ENCODE measurements at regions not wholly inside any gene's neighbourhood (a gene's known extent, or its start where the extent isn't known, plus 50 kb on each side); places are given as distances from the start of the nearest gene placed in this dataset.

DNA sequence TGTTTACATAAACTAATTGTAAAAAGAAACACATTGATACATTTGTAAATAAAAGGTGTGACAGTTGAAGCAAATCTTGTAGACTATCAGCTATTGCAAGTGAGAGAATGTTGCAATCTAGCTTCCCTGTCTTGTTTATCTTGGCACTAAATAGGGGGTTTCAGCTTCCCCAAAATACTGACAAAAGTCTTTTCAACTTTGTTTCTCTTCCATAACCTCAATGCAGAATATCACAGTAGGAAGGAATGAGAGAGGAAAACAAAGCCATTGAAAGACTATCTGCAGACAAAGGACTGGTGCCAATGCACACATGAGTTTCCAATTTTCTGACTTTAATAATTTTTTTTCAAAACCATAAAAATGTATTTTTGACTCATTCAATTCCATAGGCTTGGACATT, 886.2 kb upstream of the MGAT4C start:
- Histone ChIP-seq H3K4me3 (ENCODE audit: control insufficient read depth in 2 of 3, extremely low read depth in 1 of 3, insufficient read depth in 2 of 3, low read depth in 1 of 3, low read length in 3 of 3) (no peak overlapping the region), H3K27ac (ENCODE audit: control insufficient read depth, insufficient read depth, low read length) (no peak overlapping the region), H3K79me2 (ENCODE audit: control insufficient read depth, insufficient read depth, low read length) (no peaks in the 10 kb centered on the region), H3K36me3 (ENCODE audit: control insufficient read depth in 2 of 2, extremely low read depth in 1 of 2, insufficient read depth in 2 of 2, low read length in 2 of 2) (no peaks in the 10 kb centered on the region), H3K9ac (ENCODE audit: control insufficient read depth, extremely low read depth, insufficient read depth, low read length) (no peak overlapping the region), H3K9me3 (ENCODE audit: control insufficient read depth, low read depth, low read length) (no peaks in the 10 kb centered on the region), H3K9me1 (ENCODE audit: control insufficient read depth, extremely low read depth, insufficient read depth, low read length) (no peaks in the 10 kb centered on the region), H2AFZ (ENCODE audit: control insufficient read depth, low read length) (no peak overlapping the region), H4K20me1 (ENCODE audit: control insufficient read depth, extremely low read depth, insufficient read depth, low read length) (no peaks in the 10 kb centered on the region), H3K4me2 (ENCODE audit: control insufficient read depth, extremely low read depth, insufficient read depth, low read depth, low read length) (no peak overlapping the region), H3K27me3 (ENCODE audit: control insufficient read depth, extremely low read depth, insufficient read depth, low read length) (no peaks in the 10 kb centered on the region), H3K4me1 (ENCODE audit: control insufficient read depth, extremely low read depth, insufficient read depth, low read length) (no peaks in the 10 kb centered on the region)
- dilution Hi-C loops (cut with MboI; ENCODE audit: extremely low pct_ligation_motif_present, low sequenced_read_pairs): no loop called here
- no peak for DNase-seq (ENCODE audit: low read depth, low spot score)
- TF ChIP-seq, protein P1, sequence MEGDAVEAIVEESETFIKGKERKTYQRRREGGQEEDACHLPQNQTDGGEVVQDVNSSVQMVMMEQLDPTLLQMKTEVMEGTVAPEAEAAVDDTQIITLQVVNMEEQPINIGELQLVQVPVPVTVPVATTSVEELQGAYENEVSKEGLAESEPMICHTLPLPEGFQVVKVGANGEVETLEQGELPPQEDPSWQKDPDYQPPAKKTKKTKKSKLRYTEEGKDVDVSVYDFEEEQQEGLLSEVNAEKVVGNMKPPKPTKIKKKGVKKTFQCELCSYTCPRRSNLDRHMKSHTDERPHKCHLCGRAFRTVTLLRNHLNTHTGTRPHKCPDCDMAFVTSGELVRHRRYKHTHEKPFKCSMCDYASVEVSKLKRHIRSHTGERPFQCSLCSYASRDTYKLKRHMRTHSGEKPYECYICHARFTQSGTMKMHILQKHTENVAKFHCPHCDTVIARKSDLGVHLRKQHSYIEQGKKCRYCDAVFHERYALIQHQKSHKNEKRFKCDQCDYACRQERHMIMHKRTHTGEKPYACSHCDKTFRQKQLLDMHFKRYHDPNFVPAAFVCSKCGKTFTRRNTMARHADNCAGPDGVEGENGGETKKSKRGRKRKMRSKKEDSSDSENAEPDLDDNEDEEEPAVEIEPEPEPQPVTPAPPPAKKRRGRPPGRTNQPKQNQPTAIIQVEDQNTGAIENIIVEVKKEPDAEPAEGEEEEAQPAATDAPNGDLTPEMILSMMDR (optimal IDR thresholded peaks at IDR 0.05 in 1 of 3, IDR thresholded peaks at IDR 0.05 in 1 of 3, conservative IDR thresholded peaks at IDR 0.05 in 1 of 3; ENCODE audit: extremely low read depth in 1 of 3, insufficient read depth in 2 of 3, low read length in 3 of 3): no peak
- no peak for TF ChIP-seq EZH2 (IDR thresholded peaks at IDR 0.05; ENCODE audit: low read length)
- FAIRE-seq: no peak

DNA sequence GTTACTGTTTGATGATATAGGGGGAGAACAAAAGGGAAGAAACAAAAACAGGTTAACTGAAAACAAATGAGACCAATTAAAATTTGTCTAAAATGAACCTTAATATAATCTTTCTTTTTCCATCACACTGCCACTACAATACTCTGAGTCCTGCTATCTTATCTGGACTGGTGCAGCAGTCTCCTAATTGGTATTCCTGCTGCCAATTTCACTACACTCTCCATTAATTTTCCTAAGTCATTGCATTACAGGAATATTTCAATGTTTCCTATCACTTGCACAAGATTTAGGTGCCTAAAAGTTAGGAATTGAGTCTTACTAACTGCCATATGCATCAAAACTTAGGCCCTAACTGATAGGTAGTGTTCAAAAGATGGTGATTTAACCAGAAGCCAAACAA, 884.9 kb upstream of the MGAT4C start:
- Histone ChIP-seq H4K20me1 (ENCODE audit: control insufficient read depth, extremely low read depth, insufficient read depth, low read length) (no peaks in the 10 kb centered on the region), H3K27ac (ENCODE audit: control insufficient read depth, insufficient read depth, low read length) (no peak overlapping the region), H3K4me1 (ENCODE audit: control insufficient read depth, extremely low read depth, insufficient read depth, low read length) (peaks cover 2% of the 10 kb centered on the region), H3K4me3 (ENCODE audit: control insufficient read depth in 2 of 3, extremely low read depth in 1 of 3, insufficient read depth in 2 of 3, low read depth in 1 of 3, low read length in 3 of 3) (no peak overlapping the region), H3K9ac (ENCODE audit: control insufficient read depth, extremely low read depth, insufficient read depth, low read length) (no peak overlapping the region), H3K79me2 (ENCODE audit: control insufficient read depth, insufficient read depth, low read length) (no peaks in the 10 kb centered on the region), H3K36me3 (ENCODE audit: control insufficient read depth in 2 of 2, extremely low read depth in 1 of 2, insufficient read depth in 2 of 2, low read length in 2 of 2) (no peaks in the 10 kb centered on the region), H2AFZ (ENCODE audit: control insufficient read depth, low read length) (no peak overlapping the region), H3K9me3 (ENCODE audit: control insufficient read depth, low read depth, low read length) (no peaks in the 10 kb centered on the region), H3K4me2 (ENCODE audit: control insufficient read depth, extremely low read depth, insufficient read depth, low read depth, low read length) (no peak overlapping the region), H3K9me1 (ENCODE audit: control insufficient read depth, extremely low read depth, insufficient read depth, low read length) (no peaks in the 10 kb centered on the region), H3K27me3 (ENCODE audit: control insufficient read depth, extremely low read depth, insufficient read depth, low read length) (no peaks in the 10 kb centered on the region)
- DNase-seq (ENCODE audit: low read depth, low spot score) (no peak), FAIRE-seq (no peak)
- dilution Hi-C loops (cut with MboI; ENCODE audit: extremely low pct_ligation_motif_present, low sequenced_read_pairs): no loop called here
- no peak for TF ChIP-seq EZH2 (IDR thresholded peaks at IDR 0.05; ENCODE audit: low read length)

DNA sequence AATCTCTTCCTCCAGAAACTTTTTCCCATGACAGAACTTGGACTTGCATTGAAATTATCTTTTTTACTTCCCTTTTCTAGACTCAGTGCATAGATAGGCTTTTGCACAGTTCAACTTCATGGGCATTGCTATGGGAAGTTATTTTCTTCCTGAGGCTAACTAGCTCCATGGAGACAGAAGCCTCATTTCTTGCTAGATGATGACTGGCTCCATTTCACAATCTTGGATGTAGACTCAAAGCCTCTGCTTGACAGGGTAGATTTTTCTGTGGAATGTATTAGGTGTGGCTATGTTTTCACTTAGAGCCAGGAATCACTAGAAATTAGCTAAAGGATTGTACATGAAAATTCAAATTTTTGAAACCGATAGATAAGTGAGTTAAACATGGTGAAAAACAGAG, 884.1 kb upstream of the MGAT4C start:
- Histone ChIP-seq H3K9me3 (ENCODE audit: control insufficient read depth, low read depth, low read length) (no peaks in the 10 kb centered on the region), H4K20me1 (ENCODE audit: control insufficient read depth, extremely low read depth, insufficient read depth, low read length) (no peaks in the 10 kb centered on the region), H3K9ac (ENCODE audit: control insufficient read depth, extremely low read depth, insufficient read depth, low read length) (no peak overlapping the region), H3K27me3 (ENCODE audit: control insufficient read depth, extremely low read depth, insufficient read depth, low read length) (no peaks in the 10 kb centered on the region), H3K4me1 (ENCODE audit: control insufficient read depth, extremely low read depth, insufficient read depth, low read length) (peaks cover 2% of the 10 kb centered on the region), H3K9me1 (ENCODE audit: control insufficient read depth, extremely low read depth, insufficient read depth, low read length) (no peaks in the 10 kb centered on the region), H3K79me2 (ENCODE audit: control insufficient read depth, insufficient read depth, low read length) (no peaks in the 10 kb centered on the region), H3K4me3 (ENCODE audit: control insufficient read depth in 2 of 3, extremely low read depth in 1 of 3, insufficient read depth in 2 of 3, low read depth in 1 of 3, low read length in 3 of 3) (no peak overlapping the region), H3K36me3 (ENCODE audit: control insufficient read depth in 2 of 2, extremely low read depth in 1 of 2, insufficient read depth in 2 of 2, low read length in 2 of 2) (no peaks in the 10 kb centered on the region), H3K4me2 (ENCODE audit: control insufficient read depth, extremely low read depth, insufficient read depth, low read depth, low read length) (no peak overlapping the region), H2AFZ (ENCODE audit: control insufficient read depth, low read length) (no peak overlapping the region), H3K27ac (ENCODE audit: control insufficient read depth, insufficient read depth, low read length) (no peak overlapping the region)
- dilution Hi-C loops (cut with MboI; ENCODE audit: extremely low pct_ligation_motif_present, low sequenced_read_pairs): no loop called here
- FAIRE-seq (peak; percentile 13), DNase-seq (ENCODE audit: low read depth, low spot score) (no peak)
- TF ChIP-seq, protein P1 (optimal IDR thresholded peaks at IDR 0.05 in 1 of 3, IDR thresholded peaks at IDR 0.05 in 1 of 3, conservative IDR thresholded peaks at IDR 0.05 in 1 of 3; ENCODE audit: extremely low read depth in 1 of 3, insufficient read depth in 2 of 3, low read length in 3 of 3): no peak
- TF ChIP-seq EZH2 (IDR thresholded peaks at IDR 0.05; ENCODE audit: low read length): no peak

All from keratinocyte (primary cell).